Amniotic epithelial cell (primary cell): ENCODE measurements at regions not wholly inside any gene's neighbourhood (a gene's known extent, or its start where the extent isn't known, plus 50 kb on each side); places are given as distances from the start of the nearest gene placed in this dataset.

Experiments used
- DNase-seq: peaks from one replicate; pipeline ENCODE4 v3.0.0-alpha.2; 2010; ENCODE audit warnings: low read depth

- DNase-seq, result peak; percentile 60
These were observed 506.4 kb upstream of the PABPC4L start for GRCh38 chr4:134708026-134708425.

GRCh38 chr4:134702374-134702773 is 500.8 kb upstream of the PABPC4L start:
- no peak for DNase-seq

GRCh38 chr4:134700251-134700650 is 498.7 kb upstream of the PABPC4L start:
- DNase-seq, result no peak

- peak; percentile 3 for DNase-seq
These were observed 497.2 kb upstream of the PABPC4L start for GRCh38 chr4:134698831-134699230.

- DNase-seq, result no peak
These were observed 493.8 kb upstream of the PABPC4L start for GRCh38 chr4:134695433-134695832.

- DNase-seq, result peak; percentile 59
These were observed 490.3 kb upstream of the PABPC4L start for GRCh38 chr4:134691915-134692314.

- peak; percentile 8 for DNase-seq
These were observed 486.3 kb upstream of the PABPC4L start for GRCh38 chr4:134687646-134688628.

GRCh38 chr4:134677209-134677814 is 475.7 kb upstream of the PABPC4L start:
- no peak for DNase-seq

- DNase-seq, result peak; percentile 0
These were observed 466.6 kb upstream of the PABPC4L start for GRCh38 chr4:134668237-134668636.

GRCh38 chr4:134666640-134667039 is 465.1 kb upstream of the PABPC4L start:
- DNase-seq, result no peak

GRCh38 chr4:134665429-134665828 is 463.8 kb upstream of the PABPC4L start:
- DNase-seq, result no peak

GRCh38 chr4:134663742-134664141 is 462.2 kb upstream of the PABPC4L start:
- DNase-seq, result no peak

GRCh38 chr4:134650461-134650860 is 448.9 kb upstream of the PABPC4L start:
- no peak for DNase-seq

- no peak for DNase-seq
These were observed 444.2 kb upstream of the PABPC4L start for GRCh38 chr4:134645778-134646177.

GRCh38 chr4:134636338-134637051 is 434.9 kb upstream of the PABPC4L start:
- no peak for DNase-seq

GRCh38 chr4:134634301-134634700 is 432.7 kb upstream of the PABPC4L start:
- DNase-seq, result no peak

GRCh38 chr4:134632056-134632455 is 430.5 kb upstream of the PABPC4L start:
- DNase-seq, result no peak

- peak; percentile 15 for DNase-seq
These were observed 426.5 kb upstream of the PABPC4L start for GRCh38 chr4:134628066-134628465.

- no peak for DNase-seq
These were observed 425.8 kb upstream of the PABPC4L start for GRCh38 chr4:134627366-134627765.

- no peak for DNase-seq
These were observed 422.8 kb upstream of the PABPC4L start for GRCh38 chr4:134624365-134624764.

- DNase-seq, result peak; percentile 40
These were observed 421.3 kb upstream of the PABPC4L start for GRCh38 chr4:134622626-134623575.
